ENCODE measurements at regions not wholly inside any gene's neighbourhood (a gene's known extent, or its start where the extent isn't known, plus 50 kb on each side); places are given as distances from the start of the nearest gene placed in this dataset.
"Not testable (repeated sequence)": the region's sequence is repeated elsewhere in the genome, so short reads cannot be mapped to it uniquely, and the experiment has no call there.

DNA sequence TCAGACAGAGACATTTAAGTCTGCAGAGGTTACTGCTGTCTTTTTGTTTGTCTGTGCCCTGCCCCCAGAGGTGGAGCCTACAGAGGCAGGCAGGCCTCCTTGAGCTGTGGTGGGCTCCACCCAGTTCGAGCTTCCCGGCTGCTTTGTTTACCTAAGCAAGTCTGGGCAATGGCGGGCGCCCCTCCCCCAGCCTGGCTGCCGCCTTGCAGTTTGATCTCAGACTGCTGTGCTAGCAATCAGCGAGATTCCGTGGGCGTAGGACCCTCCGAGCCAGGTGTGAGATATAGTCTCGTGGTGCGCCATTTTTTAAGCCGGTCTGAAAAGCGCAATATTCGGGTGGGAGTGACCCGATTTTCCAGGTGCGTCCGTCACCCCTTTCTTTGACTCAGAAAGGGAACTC is 245.0 kb upstream of the CDH2 start:
- DNase-seq = not testable (repeated sequence)

DNA sequence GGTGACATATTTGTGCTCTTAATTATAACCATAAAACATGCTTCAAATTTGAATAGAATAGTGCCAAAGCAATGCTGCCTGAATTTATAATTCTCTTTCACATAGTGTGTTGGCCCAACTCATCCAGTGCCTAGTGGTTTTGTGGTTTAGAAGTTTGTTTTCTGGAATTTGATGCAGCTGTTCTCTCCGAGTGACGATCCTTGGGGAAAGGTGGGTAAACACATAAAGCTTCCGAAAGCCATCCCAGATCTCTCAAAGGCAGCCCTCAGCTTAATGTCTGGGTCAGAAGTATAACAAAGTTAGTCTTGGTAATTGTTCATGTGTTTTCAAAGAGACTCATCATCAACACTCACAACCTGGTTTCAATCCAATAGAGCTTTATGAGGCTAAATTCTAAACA is 235.6 kb upstream of the CDH2 start:
- no peak for DNase-seq

DNA sequence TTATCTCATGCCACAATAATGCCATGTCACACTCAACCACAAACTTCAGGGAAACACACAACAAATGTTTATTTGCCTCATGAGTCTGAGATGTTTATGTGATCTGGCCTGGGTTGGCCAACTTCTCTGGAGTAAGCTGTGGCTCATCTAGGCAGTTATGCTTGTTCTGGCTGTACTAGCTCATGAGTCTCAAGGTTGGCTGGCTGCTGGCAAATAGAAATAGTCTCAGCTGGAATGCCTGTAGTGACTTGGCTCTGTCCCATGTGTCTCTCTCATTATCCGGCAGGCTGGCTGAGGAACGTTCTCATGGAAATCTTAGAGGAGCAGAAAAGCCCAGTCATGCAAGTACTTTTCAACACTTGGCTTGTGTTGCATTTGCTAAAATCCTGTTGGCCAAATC is 234.9 kb upstream of the CDH2 start:
- DNase-seq = no peak

DNA sequence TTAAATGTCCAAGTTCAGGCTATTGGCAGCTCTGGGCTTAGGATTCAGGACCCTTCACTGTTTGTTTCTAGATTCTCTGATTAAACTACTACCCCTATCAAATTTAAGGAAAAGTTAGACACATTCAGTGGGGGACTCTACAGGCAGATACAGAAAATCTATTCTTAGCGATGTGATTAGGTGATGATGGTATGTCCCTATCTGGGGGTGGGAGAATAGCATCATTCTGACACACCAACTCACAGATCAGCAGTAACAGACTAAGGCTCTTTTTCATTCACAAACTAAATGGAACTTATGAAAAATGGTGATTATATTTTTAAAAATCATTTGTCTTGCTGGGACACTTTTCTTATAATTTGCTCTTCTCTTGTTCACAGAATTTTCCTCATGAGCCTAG is 232.9 kb upstream of the CDH2 start:
- DNase-seq = no peak

DNA sequence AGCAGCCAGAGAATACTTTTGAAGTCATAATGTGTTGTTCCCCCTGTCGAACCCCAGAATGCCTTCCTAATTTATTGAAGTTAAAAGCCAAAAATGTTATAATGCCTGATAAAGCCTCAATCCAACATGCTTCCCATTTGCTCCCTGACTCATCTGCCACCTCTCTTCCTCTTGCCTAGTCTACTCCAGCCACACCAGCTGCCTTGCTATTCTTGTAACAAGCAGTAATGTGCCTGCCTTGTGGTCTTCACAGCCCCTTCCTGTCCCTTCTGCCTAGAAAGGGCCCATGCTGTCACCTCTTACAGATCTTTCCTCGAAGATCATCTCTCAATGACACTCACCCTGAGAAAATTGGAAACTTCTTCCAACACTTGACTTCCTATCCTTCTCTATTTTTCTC is 231.6 kb upstream of the CDH2 start:
- no peak for DNase-seq

DNA sequence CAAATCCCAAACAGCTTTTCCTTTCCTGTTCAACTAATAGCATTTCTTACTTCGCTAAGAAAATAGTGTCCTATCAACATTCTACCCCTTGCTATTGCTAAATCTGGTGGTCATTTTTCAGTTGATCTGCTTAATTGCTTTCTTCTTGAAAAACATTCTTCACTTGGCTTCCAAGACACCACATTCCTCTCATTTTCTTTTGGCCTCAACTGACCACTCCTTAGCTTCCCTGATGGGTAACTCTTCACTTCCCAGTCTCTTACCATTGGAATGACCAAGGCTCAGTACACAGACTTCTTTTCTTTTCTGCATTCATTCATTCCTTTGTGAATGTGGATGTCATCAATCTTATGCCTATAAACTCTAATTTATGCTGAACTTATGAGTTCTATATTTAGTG is 230.8 kb upstream of the CDH2 start:
- no peak for DNase-seq

DNA sequence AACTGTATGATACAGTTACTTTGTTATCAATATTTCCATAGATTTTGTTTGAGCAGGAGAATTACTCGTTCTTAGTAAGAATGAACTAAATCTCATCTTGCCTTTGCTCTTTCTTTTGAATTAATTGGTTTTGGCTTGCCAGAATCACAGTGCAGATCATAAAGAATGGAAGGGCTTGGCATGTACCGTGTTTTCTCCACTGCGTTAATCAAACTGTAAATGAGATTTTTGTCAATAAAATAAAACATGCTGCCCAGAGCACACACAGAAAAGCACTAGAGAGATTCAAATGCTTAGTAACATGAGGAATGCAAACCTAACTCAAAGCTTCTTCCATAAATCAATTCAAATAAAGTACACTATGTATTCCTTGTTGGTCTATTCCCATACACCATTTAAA is 229.6 kb upstream of the CDH2 start:
- DNase-seq = no peak

DNA sequence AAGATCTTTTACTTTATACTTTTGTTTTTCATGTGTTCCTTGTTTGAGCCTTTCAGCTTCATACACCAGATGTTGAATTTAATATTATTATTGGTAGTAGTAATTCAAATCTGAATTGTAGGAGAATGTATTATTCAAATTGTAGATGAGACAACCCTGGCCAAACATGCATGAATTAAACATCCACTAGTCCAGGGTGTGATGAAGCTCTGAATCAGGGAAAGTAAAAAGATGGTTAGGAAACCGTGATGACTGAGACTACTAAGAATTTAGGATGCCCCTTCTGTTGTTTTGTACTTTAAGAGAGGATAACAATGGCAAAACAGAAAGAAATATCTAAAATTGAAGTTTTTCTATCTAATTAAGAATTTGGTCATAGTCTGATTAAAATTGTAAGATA is 227.8 kb upstream of the CDH2 start:
- no peak for DNase-seq

DNA sequence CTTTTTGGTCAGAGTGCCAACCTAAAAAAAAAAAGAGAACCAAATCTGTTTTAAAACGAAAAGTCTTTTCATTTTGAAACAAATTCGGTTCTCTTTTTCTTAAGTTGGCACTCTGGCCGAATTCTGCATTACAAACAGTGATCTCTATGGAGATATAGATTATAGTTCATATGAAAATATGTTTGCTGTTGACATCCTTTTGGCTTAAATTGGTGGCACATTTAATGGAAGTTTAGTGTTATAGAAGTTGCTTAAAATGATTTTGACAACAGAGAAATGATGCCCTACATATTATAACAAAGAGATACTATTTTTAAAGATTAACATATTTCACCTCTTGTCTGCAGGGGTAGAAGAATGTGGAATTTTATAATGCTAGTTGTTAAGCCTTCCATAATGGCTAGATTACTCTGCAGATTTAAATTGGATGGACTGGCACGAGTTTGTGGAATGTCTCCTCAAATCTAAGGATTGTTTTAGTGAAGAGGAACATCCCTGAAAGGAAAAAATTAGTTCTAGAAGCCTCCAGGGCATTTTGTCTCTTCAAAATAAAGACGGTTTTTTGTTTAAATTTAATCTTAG is 222.9 kb upstream of the CDH2 start:
- no peak for DNase-seq

DNA sequence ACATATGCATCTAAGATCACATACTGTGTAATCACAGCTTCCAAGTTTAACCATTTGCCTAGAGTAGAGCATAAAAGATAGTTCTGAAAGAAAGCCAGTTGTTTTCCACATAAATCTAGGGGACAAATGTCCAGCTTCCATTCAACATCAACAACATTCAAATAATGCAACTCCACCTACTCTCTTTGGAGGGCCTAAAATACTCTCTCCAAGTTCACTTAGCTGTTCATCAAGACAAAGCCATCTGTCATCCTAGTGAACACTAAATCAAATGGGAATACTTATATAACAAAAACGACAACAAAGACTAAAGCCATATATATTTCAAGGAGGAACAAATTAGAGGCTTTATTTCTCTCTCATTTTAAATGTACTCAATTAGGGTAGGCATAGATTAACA is 221.5 kb upstream of the CDH2 start:
- DNase-seq = no peak

DNA sequence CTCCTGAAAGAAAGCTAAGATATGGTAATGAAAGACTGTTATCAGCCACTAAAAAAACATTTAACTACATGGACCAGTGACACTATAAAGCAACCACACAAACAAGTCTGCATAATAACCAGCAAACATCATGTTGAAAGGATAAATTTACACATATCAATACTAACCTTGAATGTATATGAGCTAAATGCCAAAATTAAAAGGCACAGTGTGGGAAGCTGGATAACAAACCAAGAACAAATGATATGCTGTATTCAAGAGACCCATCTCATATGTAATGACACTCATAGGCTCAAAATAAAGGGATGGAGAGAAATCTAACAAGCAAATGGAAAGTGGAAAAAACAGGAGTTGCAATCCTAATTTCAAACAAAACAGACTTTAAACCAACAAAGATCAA is 213.1 kb upstream of the CDH2 start:
- DNase-seq = no peak

DNA sequence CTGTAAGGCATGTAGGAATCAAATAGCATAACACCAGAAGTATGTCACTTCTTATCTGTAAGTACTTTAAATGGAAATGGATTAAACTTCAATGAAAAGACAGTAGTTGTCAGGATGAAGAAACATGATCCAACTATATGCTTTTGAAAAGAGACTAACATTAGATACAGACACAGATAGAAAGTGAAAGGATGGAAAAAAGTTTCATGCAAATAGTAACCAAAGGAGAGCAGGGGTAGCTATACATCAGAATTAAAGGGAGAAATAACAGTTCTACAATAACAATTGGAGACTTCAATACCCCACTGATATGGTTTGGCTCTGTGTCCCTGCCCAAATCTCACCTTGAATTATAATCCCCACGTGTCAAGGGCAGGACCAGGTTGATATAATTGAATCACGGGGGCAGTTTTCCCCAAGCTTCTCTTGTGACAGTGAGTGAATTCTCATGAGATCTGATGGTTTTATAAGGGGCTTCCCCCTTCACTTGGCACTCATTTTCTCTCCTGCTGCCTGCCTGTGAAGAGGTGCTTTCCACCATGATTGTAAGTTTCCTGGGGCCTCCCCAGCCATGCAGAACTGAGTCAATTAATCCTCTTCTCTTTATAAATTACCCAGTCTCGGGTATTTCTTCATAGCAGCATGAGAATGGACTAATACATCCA is 205.4 kb upstream of the CDH2 start:
- DNase-seq = no peak

DNA sequence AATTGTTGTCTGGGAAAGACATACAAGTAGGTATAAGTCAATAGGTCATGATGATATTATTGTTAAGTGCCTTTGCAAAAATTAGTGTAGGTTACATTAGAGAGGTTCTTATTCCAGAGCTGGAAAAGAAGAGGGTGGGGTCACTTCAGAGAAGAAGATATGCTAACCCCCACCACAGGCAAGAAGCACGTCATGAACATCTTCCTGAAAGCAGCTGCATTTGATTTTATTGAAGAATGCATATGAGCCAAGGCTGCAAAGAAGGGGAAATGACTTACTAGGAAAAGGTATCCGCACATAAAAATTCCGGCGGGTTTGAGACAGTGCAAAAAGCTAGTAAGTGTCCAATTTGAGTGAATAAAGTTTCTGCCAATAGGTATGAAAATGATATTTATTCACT is 195.3 kb upstream of the CDH2 start:
- no peak for DNase-seq

DNA sequence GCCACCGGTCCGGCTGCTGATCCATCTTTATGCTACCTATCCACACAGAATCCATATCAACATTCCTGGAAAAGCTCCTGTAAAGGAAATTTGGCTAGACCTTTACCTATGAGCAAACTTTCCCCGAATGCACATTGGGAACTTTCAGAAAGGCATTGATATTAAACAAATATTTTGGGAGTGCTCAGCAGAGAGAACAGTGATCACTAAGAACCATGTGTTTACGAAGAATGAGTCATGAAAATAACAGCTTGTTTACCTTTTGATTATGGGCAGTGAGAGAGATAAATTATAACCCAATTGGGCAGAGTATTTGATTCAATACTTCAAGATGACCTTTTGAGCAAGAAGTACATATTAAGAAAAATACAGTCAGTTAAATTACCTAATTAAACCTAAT is 189.7 kb upstream of the CDH2 start:
- DNase-seq = no peak

DNA sequence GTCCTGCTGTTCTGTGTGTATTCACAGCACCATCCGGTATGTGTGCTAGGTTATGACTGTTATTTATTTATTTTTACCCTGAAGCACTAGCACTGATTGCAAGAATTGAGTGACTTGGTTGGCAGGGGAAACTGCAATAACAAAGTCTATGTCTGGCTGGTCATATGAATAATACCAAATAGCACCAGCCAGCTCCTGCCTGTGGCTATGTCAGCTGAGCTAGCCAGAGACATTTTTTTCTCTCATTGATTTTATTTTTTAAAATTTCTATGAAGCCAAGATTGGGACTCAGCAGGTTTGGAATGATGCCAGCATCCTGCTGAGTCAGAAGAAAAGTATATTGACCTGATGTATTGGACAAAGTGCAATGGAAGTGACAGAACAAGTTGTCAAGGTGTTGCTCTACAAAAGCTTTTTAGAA is 188.5 kb upstream of the CDH2 start:
- no peak for DNase-seq

DNA sequence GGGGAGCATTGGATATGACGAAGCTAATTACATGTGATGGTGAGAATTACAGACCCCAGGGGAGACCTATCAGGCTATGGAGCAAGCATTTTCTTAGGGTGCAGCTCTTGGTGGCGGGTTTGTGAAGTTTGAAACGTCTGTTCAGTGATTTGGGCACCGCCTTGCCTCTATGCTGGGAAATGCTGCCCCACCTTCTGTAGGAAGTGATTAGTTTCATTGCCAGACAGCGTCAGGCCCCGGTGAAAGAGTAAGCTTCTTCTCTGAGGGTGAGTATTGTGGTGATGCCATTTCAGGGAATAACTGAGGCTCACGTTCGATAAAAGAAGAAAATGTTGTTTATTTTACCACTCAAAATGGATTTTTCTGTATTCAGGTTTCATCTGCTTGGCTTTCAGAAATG is 186.2 kb upstream of the CDH2 start:
- no peak for DNase-seq

DNA sequence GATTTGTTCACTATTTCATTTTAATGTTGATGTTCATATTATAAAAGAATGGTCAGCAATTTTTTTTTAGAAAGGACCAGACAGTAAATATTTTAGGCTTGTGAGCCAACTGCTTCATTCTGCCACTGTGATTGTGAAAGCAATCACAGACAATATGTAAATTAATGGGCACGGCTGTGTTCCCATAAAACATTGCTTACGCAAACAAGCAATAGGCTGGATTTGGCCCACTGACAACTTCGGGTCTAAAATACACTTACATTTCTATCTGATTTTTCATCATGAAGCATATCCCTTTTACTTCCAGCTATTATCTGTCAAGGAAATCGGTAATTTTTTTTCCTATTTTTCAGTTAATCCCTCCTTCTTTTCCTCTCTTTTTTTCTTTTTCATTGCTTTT is 182.2 kb upstream of the CDH2 start:
- DNase-seq = no peak

DNA sequence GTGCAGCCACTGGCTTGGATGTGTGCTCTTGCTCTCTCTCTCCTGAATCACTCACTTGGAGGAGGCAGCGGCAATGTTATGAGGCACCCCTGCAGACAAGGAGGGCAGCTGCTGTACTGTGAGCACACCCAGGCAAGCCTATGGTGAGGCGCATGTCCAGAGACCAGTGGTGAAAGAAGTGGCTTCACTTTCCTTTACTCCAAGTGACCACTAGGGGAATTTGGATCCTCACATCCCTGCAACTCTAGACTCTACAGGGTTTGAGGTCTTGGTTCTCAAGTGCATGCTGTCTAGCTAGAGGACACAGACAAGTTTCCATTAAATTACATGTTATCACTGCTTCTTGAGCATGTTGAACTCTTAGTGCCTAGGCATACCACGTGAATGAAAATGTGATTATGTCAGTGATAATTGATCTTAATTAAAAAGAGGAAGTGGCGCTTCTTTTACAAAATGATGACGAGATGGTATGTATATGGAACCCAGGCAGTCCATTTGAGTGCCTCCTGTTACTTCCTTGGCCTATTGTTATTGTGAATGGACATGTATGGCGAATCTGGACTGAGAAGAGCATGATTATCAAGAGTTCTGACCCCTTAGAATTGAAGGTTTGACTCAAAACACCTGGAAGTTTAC is 181.0 kb upstream of the CDH2 start:
- no peak for DNase-seq

DNA sequence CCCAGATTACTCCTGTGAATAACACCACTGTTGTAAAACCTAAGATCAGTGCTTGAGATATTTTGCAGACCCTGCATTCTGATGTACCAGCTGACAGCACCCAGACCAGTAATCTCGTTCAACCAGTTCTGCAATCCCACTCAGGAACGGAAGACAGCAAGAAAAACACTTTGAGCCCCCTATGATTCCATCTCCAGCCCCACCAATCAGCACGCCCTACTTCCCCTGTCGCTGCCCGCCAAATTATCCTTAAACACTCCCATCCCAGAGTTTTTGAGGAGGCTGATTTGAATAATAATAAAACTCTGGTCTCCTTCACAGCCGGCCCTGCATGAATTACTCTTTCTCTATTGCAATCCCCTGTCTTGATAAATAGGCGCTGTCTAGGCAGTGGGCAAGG is 173.9 kb upstream of the CDH2 start:
- DNase-seq = no peak

DNA sequence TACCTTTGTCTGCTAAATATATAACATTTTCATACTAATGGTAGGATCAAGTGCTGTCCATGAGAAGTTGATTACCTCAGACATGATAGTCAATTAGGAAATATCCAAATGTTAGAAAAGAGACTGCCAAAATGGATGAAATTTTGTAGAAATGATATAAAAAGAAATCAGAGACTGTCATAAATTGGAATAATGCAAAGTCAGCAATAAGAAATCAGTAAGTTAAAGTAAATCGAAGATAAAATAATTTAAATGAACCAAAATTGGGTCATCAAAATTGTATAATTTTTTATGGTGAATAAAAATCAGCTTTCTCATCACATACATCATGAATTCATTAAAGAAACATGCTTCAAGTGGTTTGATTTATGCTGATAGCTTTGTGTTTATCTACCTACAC is 165.3 kb upstream of the CDH2 start:
- DNase-seq = no peak

DNA sequence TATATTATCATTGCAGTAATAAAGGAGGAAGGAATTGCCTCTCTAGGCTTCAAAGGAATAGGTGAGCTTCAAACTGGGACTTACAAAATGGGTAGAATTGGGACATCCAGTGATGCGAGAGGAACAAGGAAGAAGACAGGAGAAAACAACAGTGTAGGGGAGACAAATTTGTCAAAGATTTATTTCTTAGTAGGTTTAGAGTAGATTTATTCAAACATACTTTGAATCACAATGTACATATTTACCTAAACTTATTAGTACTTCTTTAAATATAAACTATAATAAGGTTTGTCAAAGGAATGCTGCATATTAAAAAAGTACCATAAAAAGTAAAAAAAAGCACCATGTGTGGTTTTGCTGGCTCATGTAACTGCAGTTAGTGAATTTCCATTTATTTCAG is 161.4 kb upstream of the CDH2 start:
- no peak for DNase-seq

DNA sequence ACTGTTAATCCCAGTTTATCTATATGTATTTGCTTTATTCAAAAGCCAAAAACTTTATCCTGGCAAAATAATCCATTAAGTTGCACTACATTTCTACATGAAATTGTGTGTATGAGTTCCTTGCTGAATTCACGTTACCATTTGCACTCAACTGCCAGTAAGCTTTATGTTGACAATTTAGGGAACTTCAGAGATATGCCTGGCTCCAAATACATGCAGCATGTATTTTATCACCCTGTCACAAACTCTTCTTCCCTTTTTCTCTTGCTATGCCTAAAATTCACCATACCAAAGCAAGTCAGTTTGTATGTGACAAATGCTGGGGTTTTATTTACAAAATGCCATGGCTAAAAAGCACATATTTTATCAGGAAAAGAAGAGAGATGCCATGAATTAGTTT is 157.6 kb upstream of the CDH2 start:
- no peak for DNase-seq

DNA sequence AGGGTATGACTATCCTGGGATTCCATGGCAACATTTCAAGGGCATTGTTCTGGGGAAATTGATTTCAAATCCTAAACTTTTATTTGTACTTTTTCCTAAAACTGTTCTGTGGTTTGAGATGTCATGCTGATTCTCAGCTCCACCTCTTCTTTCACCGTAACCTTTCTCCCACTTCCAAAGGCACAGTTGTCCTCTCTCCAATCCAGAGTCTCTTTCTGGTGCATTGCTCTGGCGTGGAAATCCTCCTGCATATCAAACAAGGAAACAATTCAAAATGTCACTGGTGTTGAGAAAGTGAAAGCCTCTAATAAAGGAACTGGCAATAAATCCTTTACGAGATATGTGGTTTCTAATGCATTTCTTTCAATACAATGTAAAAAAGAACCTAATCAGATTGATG is 155.1 kb upstream of the CDH2 start:
- no peak for DNase-seq

DNA sequence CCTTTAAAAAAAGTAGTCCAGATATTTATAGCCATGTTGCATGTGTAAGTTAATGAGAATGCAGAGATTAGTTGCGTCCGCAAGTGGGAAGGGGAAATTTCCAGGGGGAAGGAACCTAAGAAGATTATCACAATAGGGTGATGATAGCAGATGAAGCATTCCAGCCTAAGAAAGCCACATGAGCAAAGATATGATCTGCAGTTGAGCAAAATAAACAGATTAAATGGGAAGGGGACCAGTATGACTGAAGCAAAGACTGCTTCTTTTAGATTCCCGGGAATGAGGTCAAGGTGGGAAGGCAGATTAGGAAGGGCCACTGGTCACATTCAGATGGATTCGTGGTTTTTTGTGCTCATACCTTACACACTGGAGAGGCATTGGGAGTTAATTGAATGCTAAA is 154.6 kb upstream of the CDH2 start:
- no peak for DNase-seq

DNA sequence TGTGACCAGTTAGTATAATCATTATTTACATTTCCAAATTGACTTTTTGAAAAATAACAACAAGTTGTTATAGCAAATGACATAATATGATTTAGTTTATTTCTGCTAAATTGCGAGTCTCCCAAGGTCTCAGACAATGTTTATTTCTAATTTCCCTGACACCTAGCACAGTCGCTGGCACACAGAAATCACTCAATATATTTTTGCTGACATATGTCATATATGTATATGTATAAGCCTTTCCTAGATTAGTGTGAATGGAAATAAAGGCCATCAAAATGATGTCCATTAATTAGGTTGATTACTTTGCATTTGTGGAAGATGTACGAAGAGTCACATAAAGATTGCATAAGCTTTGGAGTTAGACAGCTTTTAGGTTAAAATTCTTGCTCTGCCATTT is 136.7 kb upstream of the CDH2 start:
- DNase-seq = no peak

Measured in suppressor macrophage treated with lipopolysaccharide for 1 hour (primary cell).